DND-41 (cell line): ENCODE measurements at regions not wholly inside any gene's neighbourhood (a gene's known extent, or its start where the extent isn't known, plus 50 kb on each side); places are given as distances from the start of the nearest gene placed in this dataset.

Experiments
- CTCF ChIP-seq: IDR thresholded peaks from 2 replicates; pipeline ENCODE4 v1.5.1; 2012; ENCODE audit warnings: borderline replicate concordance, low read length, moderate library complexity, mild to moderate bottlenecking; ENCODE audit not compliant: poor library complexity, severe bottlenecking; ENCODE audit errors: extremely low read depth
- EZH2 ChIP-seq: IDR thresholded peaks from 3 replicates; pipeline ENCODE4 v1.6.1; 2012; ENCODE audit warnings: borderline replicate concordance, low read depth, mild to moderate bottlenecking, moderate library complexity, low read length, inconsistent platforms; ENCODE audit not compliant: severe bottlenecking

DNA sequence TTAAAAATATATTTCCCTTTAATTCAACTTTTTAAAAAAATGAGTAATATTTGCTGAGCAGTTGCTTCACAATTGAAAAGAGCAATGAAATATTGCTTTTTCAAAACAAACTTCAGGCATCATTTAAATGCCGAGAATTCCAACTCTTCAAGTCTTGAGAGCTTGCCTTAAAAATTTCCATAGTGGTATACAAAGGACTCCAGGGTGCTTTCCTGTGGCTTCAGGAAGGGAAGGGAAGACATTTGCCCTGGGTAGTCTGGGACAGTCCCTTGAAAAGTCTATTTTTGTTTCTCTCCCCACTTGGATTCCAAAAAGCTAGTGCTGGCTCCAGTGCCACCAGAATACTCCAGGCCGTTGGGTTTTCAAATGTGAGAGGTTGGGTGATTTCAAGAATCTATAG is 71.7 kb downstream of the HYCC1 start:
- TF ChIP-seq CTCF (no peak), EZH2 (no peak)
